D721Med (cell line): ENCODE measurements at regions not wholly inside any gene's neighbourhood (a gene's known extent, or its start where the extent isn't known, plus 50 kb on each side); places are given as distances from the start of the nearest gene placed in this dataset.

Experiments
- DNase-seq: peaks from one replicate; pipeline ENCODE4 v3.0.0; 2011; ENCODE audit warnings: low spot score; ENCODE audit not compliant: insufficient read length
- FAIRE-seq: peaks from 2 replicates; lab custom pipeline; 2011; peaks lifted over from hg19 to GRCh38; lab: Jason Lieb, UNC
- CTCF ChIP-seq: IDR thresholded peaks from 2 replicates; pipeline ENCODE4 v1.5.1; 2012; ENCODE audit warnings: mild to moderate bottlenecking, control low read depth; ENCODE audit not compliant: insufficient read depth; ENCODE audit errors: missing control alignments

GRCh38 chr2:39604866-39605265 is 60.9 kb upstream of the TMEM178A start:
- no peak for TF ChIP-seq CTCF
- DNase-seq (no peak), FAIRE-seq (no peak)

GRCh38 chr2:39606585-39606984 is 59.1 kb upstream of the TMEM178A start:
- TF ChIP-seq CTCF = no peak
- DNase-seq = no peak
- no peak for FAIRE-seq

GRCh38 chr2:39607538-39608262 is 58.0 kb upstream of the TMEM178A start:
- no peak for TF ChIP-seq CTCF
- DNase-seq (no peak), FAIRE-seq (no peak)

- FAIRE-seq (no peak), DNase-seq (no peak)
- TF ChIP-seq CTCF = no peak
These were observed 57.5 kb upstream of the TMEM178A start for GRCh38 chr2:39608263-39608575.

GRCh38 chr2:39608686-39609441 is 56.9 kb upstream of the TMEM178A start:
- FAIRE-seq = no peak
- no peak for TF ChIP-seq CTCF
- DNase-seq = no peak

GRCh38 chr2:39609917-39610316 is 55.8 kb upstream of the TMEM178A start:
- DNase-seq (no peak), FAIRE-seq (no peak)
- TF ChIP-seq CTCF = no peak

GRCh38 chr2:39615675-39616074 is 50.0 kb upstream of the TMEM178A start:
- FAIRE-seq (no peak), DNase-seq (no peak)
- TF ChIP-seq CTCF = no peak
